GM12872 (cell line): ENCODE measurements at regions not wholly inside any gene's neighbourhood (a gene's known extent, or its start where the extent isn't known, plus 50 kb on each side); places are given as distances from the start of the nearest gene placed in this dataset.

Experiments
- TF ChIP-seq, protein P1 (sequence below): IDR thresholded peaks from 3 replicates; pipeline ENCODE4 v1.5.1; 2011; ENCODE audit warnings: low read depth, mild to moderate bottlenecking, low read length, moderate library complexity; ENCODE audit not compliant: insufficient read depth

DNA sequence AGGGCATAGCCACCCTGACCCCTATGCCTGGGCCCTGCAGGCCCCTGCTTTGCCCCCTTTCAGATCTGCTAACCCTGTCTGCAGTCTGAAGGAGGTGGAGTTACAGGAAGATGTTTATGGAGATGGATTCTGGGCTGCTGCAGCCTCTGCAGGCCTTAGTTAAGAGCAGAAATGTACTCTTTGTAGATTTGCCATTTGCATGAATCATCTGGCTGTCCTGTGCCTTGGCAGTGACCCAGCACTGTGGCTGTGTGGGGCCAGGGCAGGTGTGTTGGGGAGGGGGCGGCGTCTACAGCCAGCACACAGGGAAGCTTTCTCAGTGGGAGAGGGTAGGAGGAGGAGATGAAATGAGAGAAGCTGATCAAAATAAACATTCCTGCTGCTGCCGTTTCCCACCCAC, 867.3 kb downstream of the PLA2G4A start:
- TF ChIP-seq, protein P1, sequence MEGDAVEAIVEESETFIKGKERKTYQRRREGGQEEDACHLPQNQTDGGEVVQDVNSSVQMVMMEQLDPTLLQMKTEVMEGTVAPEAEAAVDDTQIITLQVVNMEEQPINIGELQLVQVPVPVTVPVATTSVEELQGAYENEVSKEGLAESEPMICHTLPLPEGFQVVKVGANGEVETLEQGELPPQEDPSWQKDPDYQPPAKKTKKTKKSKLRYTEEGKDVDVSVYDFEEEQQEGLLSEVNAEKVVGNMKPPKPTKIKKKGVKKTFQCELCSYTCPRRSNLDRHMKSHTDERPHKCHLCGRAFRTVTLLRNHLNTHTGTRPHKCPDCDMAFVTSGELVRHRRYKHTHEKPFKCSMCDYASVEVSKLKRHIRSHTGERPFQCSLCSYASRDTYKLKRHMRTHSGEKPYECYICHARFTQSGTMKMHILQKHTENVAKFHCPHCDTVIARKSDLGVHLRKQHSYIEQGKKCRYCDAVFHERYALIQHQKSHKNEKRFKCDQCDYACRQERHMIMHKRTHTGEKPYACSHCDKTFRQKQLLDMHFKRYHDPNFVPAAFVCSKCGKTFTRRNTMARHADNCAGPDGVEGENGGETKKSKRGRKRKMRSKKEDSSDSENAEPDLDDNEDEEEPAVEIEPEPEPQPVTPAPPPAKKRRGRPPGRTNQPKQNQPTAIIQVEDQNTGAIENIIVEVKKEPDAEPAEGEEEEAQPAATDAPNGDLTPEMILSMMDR = no peak

DNA sequence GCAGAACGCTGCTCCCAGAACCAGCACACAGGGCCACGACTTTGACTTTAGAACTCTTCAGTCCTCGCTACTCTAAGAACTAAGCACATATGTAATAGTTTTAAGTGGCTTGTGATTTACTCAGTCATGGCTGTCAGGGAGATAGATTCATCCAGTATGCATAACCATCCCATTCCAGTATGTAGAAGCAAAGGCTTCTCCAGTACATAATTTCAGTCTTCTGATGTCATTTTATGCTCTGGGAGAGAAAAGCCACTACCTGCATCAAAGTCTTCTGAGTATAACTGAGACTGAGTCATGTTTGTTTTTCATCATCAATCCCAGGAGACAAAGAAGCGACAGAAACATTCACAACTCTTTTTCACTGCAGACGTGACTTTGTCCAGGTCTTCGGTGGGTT, 885.7 kb downstream of the PLA2G4A start:
- TF ChIP-seq, protein P1 = no peak

DNA sequence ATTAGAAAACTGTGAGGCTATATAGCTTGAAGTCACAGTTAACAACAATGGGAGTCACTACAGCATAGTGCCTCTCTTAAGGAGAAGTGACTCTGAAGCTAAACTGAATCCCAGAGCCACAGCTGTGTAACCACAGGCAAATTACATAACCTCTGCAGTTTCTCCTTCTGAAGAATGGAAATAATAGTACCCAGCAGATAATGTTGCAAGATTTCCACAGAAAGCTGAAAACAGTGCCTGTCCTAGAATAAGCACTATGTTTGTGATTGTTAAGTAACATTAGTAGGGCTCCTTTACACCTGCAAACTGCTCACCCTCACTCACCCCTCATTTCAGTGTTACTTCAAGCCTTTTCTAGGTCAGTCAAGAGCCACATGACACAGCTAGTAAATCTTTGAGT, 886.7 kb downstream of the PLA2G4A start:
- TF ChIP-seq, protein P1 = no peak

- TF ChIP-seq, protein P1 = no peak
Measured at GRCh38 chr1:187716160-187716559, 887.4 kb downstream of the PLA2G4A start.

GRCh38 chr1:187718527-187718926, 889.8 kb downstream of the PLA2G4A start:
- TF ChIP-seq, protein P1 = no peak

- TF ChIP-seq, protein P1 = no peak
Measured at GRCh38 chr1:187721216-187721615, 892.5 kb downstream of the PLA2G4A start.

- TF ChIP-seq, protein P1 = no peak
Measured at GRCh38 chr1:187725216-187725615, 896.5 kb downstream of the PLA2G4A start.

DNA sequence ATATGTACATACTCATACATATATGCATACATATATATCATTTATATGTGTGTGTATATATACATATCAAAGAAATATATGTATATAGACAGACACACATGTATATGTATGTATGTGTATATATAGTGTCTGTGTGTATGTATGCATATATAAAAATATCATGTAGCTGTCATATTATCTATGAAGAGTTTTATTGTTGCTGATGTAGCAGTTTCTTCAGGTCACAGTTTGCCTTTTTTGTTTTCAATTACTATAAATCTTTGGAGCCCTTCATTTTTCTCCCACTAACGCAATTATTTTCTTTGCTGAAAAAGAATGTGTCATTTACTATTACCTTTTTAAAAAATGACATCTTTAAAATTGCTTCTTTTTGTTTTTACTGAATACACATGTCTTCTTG, 904.5 kb downstream of the PLA2G4A start:
- TF ChIP-seq, protein P1 = no peak
